SK-MEL-5 (cell line): ENCODE measurements at regions not wholly inside any gene's neighbourhood (a gene's known extent, or its start where the extent isn't known, plus 50 kb on each side); places are given as distances from the start of the nearest gene placed in this dataset.

Experiments
- DNase-seq: peaks from one replicate; pipeline ENCODE4 v3.0.0-alpha.2; 2016; ENCODE audit warnings: low read depth, low spot score
- in situ Hi-C: cut with HindIII; loops from 2 replicates; pipeline ENCODE4 v1.10.0; 2016; ENCODE audit warnings: low sequenced_read_pairs, high pct_unique_total_duplicates, low pct_unique_long_range_greater_than_20kb

DNA sequence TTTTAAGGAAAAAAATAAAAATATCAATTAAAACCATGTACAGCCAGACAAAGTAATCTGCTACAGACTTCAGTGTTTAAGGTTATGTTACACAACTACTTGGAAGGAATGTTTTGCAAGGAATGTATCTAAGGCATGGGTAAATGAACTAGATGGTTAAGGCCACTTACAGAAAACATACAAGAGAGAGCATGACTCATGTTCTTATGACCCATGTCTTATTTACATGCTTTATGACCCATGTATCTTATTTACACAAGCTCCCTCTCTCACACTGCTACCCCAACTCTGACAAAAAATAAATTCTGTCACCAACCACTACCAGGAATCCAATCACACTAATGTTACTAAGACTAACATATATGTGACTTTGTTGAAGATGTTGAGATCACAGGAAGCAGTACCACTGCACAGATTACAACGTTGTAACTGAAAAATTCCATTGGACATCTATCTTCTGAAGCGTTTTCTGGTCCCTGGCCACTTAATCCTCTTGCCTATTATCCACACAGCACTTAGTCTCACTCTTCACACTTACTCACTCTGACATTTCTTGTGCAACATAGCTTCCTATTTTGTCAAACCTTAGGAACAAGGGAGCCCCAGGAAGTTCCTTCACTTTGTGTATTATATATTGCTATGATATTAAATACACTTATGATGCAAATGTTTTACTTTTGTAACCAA is 1630.1 kb upstream of the C9orf72 start:
- in situ Hi-C loops = no loop called here
- DNase-seq = no peak

- in situ Hi-C loops = no loop called here
Observed at GRCh38 chr9:29208670-29209069, 1635.4 kb upstream of the C9orf72 start.

DNA sequence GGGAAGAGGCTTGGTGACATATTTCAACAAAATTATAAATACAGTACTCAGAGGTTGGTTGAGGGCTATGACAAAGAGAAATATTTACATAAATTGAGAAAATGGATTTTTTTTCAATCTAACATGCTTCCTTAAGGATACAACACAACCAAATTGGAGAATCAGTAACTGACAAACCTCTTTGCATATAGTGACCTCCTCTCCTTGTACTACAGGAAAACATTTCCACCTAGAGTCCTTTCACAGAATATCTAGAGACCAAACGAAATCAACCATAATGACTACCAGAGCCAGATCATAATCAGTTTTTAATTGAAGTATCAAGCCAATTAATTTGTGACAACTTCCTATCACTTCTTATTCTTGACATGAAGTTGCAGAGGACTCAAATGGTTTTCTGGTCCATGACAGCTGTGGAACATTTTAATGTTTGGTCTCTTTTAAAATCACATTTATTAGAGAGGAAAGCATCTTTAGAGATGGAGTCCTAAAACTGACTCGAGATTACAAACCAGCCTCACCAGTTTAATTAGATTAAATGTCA is 1636.5 kb upstream of the C9orf72 start:
- DNase-seq = no peak
- in situ Hi-C loops = no loop called here

More at GRCh38 chr9:29208670-29209069, 1635.4 kb upstream of the C9orf72 start:
- peak; percentile 59 for DNase-seq

DNA sequence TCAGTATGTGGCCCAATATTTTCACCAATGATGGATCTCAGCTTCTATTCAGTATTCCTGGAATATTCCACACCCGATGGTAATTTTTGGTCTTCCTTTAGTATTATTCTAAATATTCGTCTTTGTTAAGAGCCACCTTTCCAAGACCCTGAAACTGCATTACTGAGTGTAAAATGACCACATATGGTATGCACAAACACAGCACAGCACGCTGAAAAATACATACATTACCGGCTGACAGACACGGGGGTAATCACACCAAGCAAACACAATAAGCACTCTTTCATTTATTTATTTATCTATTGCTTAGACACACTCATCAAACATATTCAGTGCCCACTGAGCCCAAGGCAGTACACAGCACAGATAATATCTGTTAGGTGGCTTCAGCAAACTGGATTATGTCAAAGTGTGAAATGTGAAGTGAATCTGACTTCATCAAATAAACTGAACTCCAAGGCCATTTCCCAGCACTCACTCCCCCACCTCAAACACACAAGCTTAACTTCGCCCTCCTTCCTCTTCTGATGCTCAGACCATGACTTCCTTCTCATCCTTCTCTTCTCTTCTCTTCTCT is 1637.8 kb upstream of the C9orf72 start:
- in situ Hi-C loops = no loop called here
- DNase-seq = no peak

GRCh38 chr9:29211580-29212396 is 1638.5 kb upstream of the C9orf72 start:
- DNase-seq = peak; percentile 56
- in situ Hi-C loops = no loop called here

DNA sequence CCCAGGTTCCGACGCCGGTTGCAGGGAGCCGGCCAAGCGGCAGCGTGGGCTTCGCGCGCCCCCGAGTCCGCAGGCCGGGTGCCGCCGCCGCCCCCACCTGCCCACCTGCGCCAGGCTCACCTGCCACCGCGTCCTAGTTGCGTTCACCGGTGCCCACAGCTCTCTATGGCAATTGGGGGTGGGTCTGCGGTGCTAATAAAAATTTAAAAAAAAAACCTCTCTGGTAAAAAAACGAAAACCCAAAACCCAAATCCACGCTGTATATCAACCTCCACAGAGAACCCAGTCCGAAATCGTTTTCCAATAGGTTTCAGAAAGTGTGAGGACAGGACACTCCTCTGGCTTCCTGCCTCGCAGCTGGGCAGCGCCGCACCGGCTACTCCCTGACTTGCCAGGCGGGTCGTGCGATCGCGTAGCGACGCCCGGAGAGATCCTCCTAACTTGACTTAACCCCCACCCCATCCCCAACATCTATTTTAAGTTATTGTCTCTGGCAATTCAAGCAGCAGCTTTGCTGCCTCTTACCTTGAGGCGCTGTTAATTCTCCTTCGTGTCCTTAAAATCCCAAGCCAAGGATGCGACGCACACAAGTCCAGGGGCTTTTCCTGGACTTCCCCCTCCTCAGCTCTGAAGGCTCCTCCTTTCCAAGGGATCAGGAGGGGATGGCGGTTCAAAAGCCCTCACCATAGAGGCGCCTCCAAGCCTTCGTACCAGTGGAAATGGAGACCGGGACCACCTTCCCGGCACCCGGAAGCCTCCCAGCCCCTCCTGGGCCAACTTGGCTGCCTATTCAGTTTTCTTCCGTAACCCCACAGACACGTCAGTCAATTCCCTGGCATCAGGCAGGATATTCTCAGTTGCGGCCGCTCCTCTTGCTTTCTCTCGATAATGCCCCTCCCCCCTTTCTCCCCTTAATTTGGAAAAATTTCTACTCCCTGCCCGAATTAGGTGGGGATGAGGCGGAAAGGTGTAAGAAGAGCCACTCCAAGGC is 1639.4 kb upstream of the C9orf72 start:
- peak; percentile 27 for DNase-seq
- in situ Hi-C loops = no loop called here

DNA sequence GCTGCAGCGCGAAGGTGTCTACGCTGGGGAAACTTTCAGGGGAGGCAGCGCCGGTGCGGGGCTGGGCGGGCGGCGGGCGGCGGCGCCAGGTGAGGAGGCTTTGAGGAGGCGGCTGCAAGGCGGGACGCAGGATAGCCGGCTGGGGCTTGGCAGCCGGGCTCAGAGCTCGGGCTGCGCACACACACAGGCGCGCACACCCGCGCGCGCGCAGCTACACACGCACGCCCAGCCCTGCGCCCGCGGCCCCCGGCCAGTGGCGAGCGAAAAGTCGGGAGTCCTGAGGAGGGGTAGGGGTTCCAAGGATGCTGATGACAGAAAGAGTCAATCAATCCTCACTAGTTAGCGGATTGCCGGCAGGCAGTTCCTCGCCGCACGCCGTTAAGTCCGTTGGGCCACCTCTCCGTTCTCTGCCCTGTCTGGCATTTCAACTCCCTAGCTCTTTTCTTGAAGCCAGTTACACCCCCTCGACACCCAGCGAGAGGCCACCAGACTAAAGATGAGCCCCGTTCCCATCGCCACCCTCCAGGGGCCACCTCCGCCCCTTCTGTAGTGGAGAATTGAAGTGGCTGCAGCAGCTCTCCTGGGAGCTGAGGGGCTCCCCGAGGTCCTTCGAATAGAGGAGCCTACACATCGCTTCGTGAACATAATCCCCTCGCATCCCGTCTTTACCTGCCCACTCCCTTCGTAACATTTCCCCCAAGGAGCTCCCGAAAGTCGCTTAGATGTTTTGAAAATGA is 1640.3 kb upstream of the C9orf72 start, which contains the start of gene LINGO2:
Gene LINGO2 (minus strand): TSS at position 185 of the 737 bp plus-strand sequence.
- no peak for DNase-seq
- in situ Hi-C loops = no loop called here

DNA sequence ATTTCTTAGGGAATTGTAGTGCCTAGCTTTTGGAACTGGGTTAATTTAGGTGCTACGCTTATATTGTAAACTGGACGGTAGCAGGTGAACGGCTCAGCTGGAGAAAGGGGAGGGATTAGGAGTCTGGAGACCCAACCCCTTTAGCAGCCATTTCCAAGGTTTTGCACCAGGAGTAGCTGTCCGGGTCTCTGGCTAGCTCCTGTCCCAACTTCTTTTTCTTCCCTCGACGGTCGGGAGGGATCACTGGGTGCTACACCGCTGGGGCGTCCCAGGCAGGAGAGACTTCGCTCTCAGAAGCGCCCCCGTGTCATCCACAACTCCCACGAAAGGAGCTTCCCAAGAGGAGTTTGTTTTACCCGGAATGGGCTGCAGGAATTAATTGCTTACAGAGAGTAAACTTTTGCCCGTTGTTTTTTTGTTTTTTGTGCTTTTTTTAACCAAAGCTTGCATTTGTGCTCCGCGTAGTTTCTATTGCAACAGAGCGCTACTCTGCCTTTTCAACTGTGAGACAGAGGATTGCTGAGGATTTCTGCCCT is 1640.9 kb upstream of the C9orf72 start:
- peak; percentile 82 for DNase-seq
- in situ Hi-C loops = no loop called here

GRCh38 chr9:29214690-29215253 is 1641.5 kb upstream of the C9orf72 start:
- in situ Hi-C loops = no loop called here

GRCh38 chr9:29217966-29218365 is 1644.7 kb upstream of the C9orf72 start:
- in situ Hi-C loops = no loop called here
- no peak for DNase-seq

More at GRCh38 chr9:29214690-29215253, 1641.5 kb upstream of the C9orf72 start:
- DNase-seq = no peak

- no peak for DNase-seq
- in situ Hi-C loops = no loop called here
Observed at GRCh38 chr9:29220596-29221251, 1647.4 kb upstream of the C9orf72 start.

DNA sequence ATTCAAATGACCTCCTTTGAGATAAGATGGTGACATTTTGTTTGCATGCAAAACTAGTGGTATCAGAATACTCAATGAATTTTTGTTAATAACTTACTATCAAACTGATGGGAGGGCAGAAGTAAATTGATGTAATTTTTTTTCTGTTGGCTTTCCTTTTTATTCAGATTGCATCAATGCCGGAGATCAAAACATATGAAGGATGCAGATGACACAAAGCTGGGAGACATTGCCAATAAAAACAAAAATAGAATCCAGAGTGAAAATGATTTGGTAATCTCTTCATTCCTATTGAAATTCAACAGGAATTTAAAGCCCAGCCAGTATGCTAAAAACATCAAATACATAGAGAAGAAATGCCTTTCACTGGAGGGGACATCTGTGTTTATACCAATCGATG is 1655.3 kb upstream of the C9orf72 start:
- in situ Hi-C loops = no loop called here
- DNase-seq = no peak

DNA sequence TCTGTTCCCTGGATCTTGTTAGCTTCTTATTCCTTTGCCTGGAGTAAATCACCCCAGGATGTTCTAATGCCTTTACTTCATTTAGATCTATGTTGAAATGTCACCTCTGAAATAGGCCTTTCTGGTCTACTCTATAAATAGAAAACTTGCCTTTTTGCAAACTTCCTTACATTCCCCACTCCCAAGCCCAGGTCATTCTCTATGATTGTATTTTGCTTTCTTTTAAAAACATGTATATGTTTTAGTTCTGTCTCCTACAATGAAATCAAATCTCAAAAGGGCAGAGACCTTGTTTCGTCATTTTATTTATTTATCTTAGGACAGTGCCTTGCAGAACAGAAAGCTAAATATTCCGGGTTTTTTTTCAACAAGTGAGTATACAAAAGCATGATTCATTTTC is 1657.7 kb upstream of the C9orf72 start:
- in situ Hi-C loops = no loop called here
- DNase-seq = no peak

DNA sequence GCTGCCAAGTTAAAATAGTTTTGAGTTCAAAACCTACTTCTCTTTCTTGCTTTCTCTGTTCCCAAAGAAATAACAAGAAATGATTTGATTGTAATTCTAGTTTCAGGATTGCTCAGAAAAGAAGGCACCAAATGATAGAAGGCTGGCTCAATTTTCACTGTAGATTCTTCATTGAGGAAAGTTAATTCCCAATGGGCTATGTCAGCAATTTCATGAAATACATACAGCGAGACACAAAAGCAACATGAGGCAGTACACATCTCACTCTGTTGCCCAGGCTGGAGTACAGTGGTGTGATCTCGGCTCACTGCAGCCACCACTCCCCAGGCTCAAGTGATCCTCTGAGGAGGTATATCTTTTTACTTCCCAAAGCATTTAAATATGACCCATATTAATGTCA is 1659.9 kb upstream of the C9orf72 start:
- DNase-seq = no peak
- in situ Hi-C loops = no loop called here

DNA sequence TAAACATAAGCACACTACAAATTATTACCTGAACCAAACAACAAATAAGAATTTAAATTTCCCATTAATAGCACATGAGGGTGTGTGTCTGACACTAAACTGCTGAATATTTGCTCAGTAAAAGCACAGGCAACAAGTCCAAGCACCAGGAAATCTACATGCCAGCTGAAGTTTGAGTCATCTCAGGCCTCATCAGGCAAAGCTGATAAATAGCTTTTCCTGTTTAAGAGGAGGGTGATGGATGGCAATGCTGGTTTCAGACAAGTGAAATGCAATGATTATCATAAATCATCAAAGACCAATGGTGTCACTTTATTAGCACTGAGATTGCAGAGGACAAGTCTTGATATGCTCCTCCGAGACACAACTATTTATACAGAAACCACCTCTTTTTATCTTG is 1668.0 kb upstream of the C9orf72 start:
- in situ Hi-C loops = no loop called here

GRCh38 chr9:29245351-29245750 is 1672.1 kb upstream of the C9orf72 start:
- DNase-seq = no peak
- in situ Hi-C loops = no loop called here

More for the DNA sequence above, 1668.0 kb upstream of the C9orf72 start:
- no peak for DNase-seq
